Hepatocyte (in vitro differentiated cells): ENCODE measurements at regions not wholly inside any gene's neighbourhood (a gene's known extent, or its start where the extent isn't known, plus 50 kb on each side); places are given as distances from the start of the nearest gene placed in this dataset.

Source experiments
- DNase-seq: peaks from one replicate; pipeline ENCODE4 v3.0.0-alpha.2; 2016; ENCODE audit warnings: low spot score
- H2AFZ ChIP-seq: fragments of 200-600 bp; sonication (generic); 2 replicates; pipeline ENCODE4 v1.6.0; 2016; ENCODE audit warnings: antibody characterized with exemption, mild to moderate bottlenecking
- H3K27ac ChIP-seq: fragments of 200-600 bp; sonication (generic); 2 replicates; pipeline ENCODE4 v1.5.1; 2016; ENCODE audit warnings: mild to moderate bottlenecking
- H3K27me3 ChIP-seq: fragments of 200-600 bp; sonication (generic); 2 replicates; pipeline ENCODE4 v1.6.1; 2016
- H3K36me3 ChIP-seq: fragments of 200-600 bp; sonication (generic); replicated peaks from 2 replicates; pipeline ENCODE4 v1.5.1; 2016; ENCODE audit warnings: low read depth; ENCODE audit not compliant: insufficient read depth
- H3K4me1 ChIP-seq: fragments of 200-600 bp; sonication (generic); 2 replicates; pipeline ENCODE4 v1.5.1; 2016; ENCODE audit warnings: mild to moderate bottlenecking, moderate library complexity; ENCODE audit not compliant: insufficient read depth
- H3K4me2 ChIP-seq: fragments of 200-600 bp; sonication (generic); 2 replicates; pipeline ENCODE4 v1.6.0; 2016
- H3K4me3 ChIP-seq: fragments of 200-600 bp; sonication (generic); 2 replicates; pipeline ENCODE4 v1.5.1; 2016; ENCODE audit warnings: mild to moderate bottlenecking
- H3K79me2 ChIP-seq: fragments of 200-600 bp; sonication (generic); 2 replicates; pipeline ENCODE4 v1.6.0; 2017; ENCODE audit warnings: mild to moderate bottlenecking
- H3K9me2 ChIP-seq: fragments of 200-600 bp; sonication (generic); replicated peaks from 2 replicates; pipeline ENCODE4 v1.6.0; 2017; ENCODE audit warnings: mild to moderate bottlenecking; ENCODE audit not compliant: insufficient read depth
- H3K9me3 ChIP-seq: fragments of 200-600 bp; sonication (generic); 2 replicates; pipeline ENCODE4 v1.5.1; 2016; ENCODE audit warnings: low read depth, mild to moderate bottlenecking
- H4K20me1 ChIP-seq: fragments of 200-600 bp; sonication (generic); 2 replicates; pipeline ENCODE4 v1.6.0; 2016; ENCODE audit warnings: mild to moderate bottlenecking; ENCODE audit not compliant: insufficient read depth, poor library complexity, severe bottlenecking
- EZH2 ChIP-seq: fragments of 200-600 bp; sonication (generic); IDR thresholded peaks from 2 replicates; pipeline ENCODE4 v1.6.1; 2016; ENCODE audit warnings: antibody characterized with exemption, mild to moderate bottlenecking, borderline replicate concordance
- EZH2phosphoT487 ChIP-seq: fragments of 200-600 bp; sonication (generic); IDR thresholded peaks from one replicate; pipeline ENCODE4 v1.6.1; 2018; ENCODE audit warnings: antibody characterized with exemption, mild to moderate bottlenecking, low read depth, moderate library complexity; ENCODE audit not compliant: unreplicated experiment, severe bottlenecking
- WGBS: methylation state at CpG from one replicate; pipeline ENCODE4 v1.1.6; 2016; ENCODE audit warnings: low lambda C conversion rate; ENCODE audit errors: missing lambda C conversion rate; 5-methylcytosine and 5-hydroxymethylcytosine counted together
- TF ChIP-seq, protein P1 (sequence below): fragments of 200-600 bp; sonication (generic); IDR thresholded peaks from 2 replicates; pipeline ENCODE4 v1.5.1; 2016; ENCODE audit warnings: antibody characterized with exemption, mild to moderate bottlenecking; ENCODE audit not compliant: poor library complexity

DNA sequence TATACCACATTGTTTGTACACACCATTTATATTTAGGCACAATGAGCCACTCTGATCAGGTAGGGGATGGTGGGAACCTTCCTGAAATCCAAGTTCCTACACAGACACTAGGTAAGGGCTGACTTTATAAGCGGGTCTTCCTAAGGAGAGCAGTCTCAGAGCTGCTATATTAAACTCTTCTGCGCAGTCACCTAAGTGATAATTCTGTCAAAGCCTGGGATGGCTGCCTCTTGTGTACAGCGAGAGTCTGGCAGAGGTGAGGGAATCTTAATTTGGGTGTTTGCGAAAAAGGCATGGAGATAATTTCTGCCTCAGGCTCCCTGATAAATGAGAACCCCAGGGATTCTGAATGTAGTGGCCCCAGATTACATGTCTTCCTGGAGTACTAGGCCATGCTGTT is 113.1 kb downstream of the EDEM1 start:
- no peak for TF ChIP-seq EZH2
- Histone ChIP-seq H3K9me2 (no peaks in the 10 kb centered on the region), H3K4me1 (no peaks in the 10 kb centered on the region), H3K4me3 (no peak overlapping the region), H3K27ac (no peak overlapping the region), H3K9me3 (no peaks in the 10 kb centered on the region), H3K27me3 (no peaks in the 10 kb centered on the region), H4K20me1 (no peaks in the 10 kb centered on the region), H2AFZ (no peak overlapping the region), H3K79me2 (no peaks in the 10 kb centered on the region), H3K36me3 (no peaks in the 10 kb centered on the region), H3K4me2 (no peak overlapping the region)
- no peak for DNase-seq
- 89% methylated on average over 4 of the region's 4 CpGs for WGBS

DNA sequence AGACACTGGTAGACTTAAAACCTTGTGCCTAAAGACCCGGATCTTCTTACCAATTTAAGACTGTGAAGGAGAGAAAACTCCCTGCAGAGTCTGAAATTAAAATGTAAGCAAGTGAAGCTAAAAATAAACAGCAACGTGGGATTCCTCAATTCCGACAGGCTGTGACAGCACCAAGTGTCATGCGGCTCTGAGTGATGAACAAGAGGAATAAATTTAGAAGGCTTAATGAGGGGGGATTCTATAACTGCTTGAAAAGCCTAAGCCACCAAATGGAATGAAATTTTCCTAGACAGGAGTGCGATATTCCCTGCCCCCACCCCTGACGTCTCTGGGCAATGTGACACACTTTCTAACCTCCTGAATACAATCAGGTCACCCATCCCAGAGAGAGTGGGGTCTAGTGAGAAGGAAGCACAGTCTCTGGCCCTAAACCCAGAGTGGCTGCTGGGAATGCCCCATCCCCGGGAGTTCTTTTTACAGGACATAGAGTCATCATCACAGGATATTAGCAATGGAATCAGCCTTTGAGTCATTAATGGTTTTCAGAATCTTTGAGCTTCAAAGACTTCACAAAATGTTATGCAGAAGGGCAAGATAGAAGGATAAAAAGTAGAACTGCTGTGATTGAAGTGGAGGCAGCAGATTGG is 114.3 kb downstream of the EDEM1 start:
- DNase-seq, result no peak
- H3K79me2 ChIP-seq, result no peaks in the 10 kb centered on the region
- no peaks in the 10 kb centered on the region for H3K27me3 ChIP-seq
- no peak overlapping the region for H2AFZ ChIP-seq
- H3K4me1 ChIP-seq, result no peaks in the 10 kb centered on the region
- no peaks in the 10 kb centered on the region for H3K36me3 ChIP-seq
- no peak overlapping the region for H3K4me3 ChIP-seq
- 71% methylated on average over 7 of the region's 7 CpGs for WGBS
- no peak overlapping the region for H3K4me2 ChIP-seq
- no peaks in the 10 kb centered on the region for H4K20me1 ChIP-seq
- TF ChIP-seq EZH2 (no peak), EZH2phosphoT487 (no peak)
- TF ChIP-seq, protein P1, sequence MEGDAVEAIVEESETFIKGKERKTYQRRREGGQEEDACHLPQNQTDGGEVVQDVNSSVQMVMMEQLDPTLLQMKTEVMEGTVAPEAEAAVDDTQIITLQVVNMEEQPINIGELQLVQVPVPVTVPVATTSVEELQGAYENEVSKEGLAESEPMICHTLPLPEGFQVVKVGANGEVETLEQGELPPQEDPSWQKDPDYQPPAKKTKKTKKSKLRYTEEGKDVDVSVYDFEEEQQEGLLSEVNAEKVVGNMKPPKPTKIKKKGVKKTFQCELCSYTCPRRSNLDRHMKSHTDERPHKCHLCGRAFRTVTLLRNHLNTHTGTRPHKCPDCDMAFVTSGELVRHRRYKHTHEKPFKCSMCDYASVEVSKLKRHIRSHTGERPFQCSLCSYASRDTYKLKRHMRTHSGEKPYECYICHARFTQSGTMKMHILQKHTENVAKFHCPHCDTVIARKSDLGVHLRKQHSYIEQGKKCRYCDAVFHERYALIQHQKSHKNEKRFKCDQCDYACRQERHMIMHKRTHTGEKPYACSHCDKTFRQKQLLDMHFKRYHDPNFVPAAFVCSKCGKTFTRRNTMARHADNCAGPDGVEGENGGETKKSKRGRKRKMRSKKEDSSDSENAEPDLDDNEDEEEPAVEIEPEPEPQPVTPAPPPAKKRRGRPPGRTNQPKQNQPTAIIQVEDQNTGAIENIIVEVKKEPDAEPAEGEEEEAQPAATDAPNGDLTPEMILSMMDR, result no peak
- H3K9me2 ChIP-seq, result no peaks in the 10 kb centered on the region
- H3K27ac ChIP-seq, result no peak overlapping the region
- H3K9me3 ChIP-seq, result no peaks in the 10 kb centered on the region

DNA sequence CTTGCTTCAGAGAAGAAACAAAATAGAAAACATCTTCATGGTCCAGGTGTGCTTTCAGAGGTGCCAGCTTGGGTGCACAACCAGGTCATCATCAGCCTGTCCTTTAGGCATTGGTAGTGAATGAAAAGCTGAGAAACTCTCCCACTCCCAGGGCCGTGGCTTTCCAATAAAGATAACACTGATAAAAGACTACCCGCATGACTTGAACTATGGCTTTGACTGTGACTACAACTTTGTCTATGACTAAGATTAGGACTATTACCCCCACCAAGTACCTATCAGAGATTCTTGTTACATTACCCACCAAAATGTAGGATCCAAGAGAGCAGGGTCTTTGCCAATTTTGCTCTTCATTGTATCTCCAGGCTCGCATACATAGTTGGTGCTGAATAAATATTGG is 115.2 kb downstream of the EDEM1 start:
- WGBS, result 59% methylated on average over 3 of the region's 3 CpGs

DNA sequence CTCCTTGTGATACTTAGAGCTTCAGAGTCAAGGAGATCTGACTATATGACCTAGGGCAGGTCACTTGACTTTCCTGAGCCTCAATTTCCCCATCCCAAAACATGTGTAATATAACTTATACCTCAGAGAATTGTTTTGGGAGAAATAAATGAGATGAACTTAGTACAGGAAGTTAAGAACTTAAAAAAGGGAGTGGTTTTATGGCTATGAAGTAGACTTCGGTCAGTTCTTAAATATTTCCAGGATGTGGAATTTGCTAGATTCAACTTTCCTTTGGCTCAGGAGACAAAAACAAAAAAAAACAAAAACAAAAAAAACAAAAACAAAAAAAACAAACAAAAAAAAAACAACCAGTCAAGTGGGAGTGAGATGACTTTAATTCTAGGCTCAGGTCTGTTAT is 116.7 kb downstream of the EDEM1 start:
- Histone ChIP-seq H3K27me3 (no peaks in the 10 kb centered on the region), H4K20me1 (no peaks in the 10 kb centered on the region), H3K27ac (no peak overlapping the region), H3K79me2 (no peaks in the 10 kb centered on the region), H3K4me2 (no peak overlapping the region), H3K4me1 (no peaks in the 10 kb centered on the region), H3K4me3 (no peak overlapping the region), H3K9me2 (no peaks in the 10 kb centered on the region), H2AFZ (no peak overlapping the region), H3K36me3 (no peaks in the 10 kb centered on the region), H3K9me3 (no peaks in the 10 kb centered on the region)
- WGBS, result 87% methylated on average over 1 of the region's 1 CpG
- DNase-seq, result no peak
- TF ChIP-seq EZH2, result no peak
- TF ChIP-seq EZH2phosphoT487, result no peak
- TF ChIP-seq, protein P1, result no peak

More for the DNA sequence above, 115.2 kb downstream of the EDEM1 start:
- Histone ChIP-seq H3K4me2 (no peak overlapping the region), H4K20me1 (no peaks in the 10 kb centered on the region), H3K9me3 (no peaks in the 10 kb centered on the region), H3K79me2 (no peaks in the 10 kb centered on the region), H3K4me1 (no peaks in the 10 kb centered on the region), H3K27me3 (no peaks in the 10 kb centered on the region), H3K27ac (no peak overlapping the region), H3K4me3 (no peak overlapping the region), H3K36me3 (no peaks in the 10 kb centered on the region), H3K9me2 (no peaks in the 10 kb centered on the region), H2AFZ (no peak overlapping the region)
- no peak for TF ChIP-seq EZH2phosphoT487
- DNase-seq, result no peak
